Cardiac muscle cell (in vitro differentiated cells and primary cell): ENCODE measurements at regions not wholly inside any gene's neighbourhood (a gene's known extent, or its start where the extent isn't known, plus 50 kb on each side); places are given as distances from the start of the nearest gene placed in this dataset.

Experiments used
- DNase-seq, 2 donors: peaks; one replicate each; pipeline versions ENCODE4 v3.0.0 to v3.0.0-alpha.2; 2010 to 2017; ENCODE audit warnings: low read depth in 1 of 2, low spot score in 1 of 2
- H3K27ac ChIP-seq: fragments of 200-600 bp; sonication (generic); 2 replicates; pipeline ENCODE4 v1.5.1; 2016
- H3K27me3 ChIP-seq: fragments of 200-600 bp; sonication (generic); 2 replicates; pipeline ENCODE4 v1.6.0; 2016; ENCODE audit warnings: control low read depth
- H3K36me3 ChIP-seq: fragments of 200-600 bp; sonication (generic); 2 replicates; pipeline ENCODE4 v1.5.1; 2016; ENCODE audit warnings: control low read depth
- H3K4me1 ChIP-seq: fragments of 200-600 bp; sonication (generic); 2 replicates; pipeline ENCODE4 v1.8.1; 2017; ENCODE audit warnings: low read depth, mild to moderate bottlenecking, mixed run types
- H3K4me3 ChIP-seq: fragments of 200-600 bp; sonication (generic); 2 replicates; pipeline ENCODE4 v1.5.1; 2016; ENCODE audit warnings: mild to moderate bottlenecking
- H3K9me3 ChIP-seq: fragments of 200-600 bp; sonication (generic); 2 replicates; pipeline ENCODE4 v1.5.1; 2017; ENCODE audit warnings: low read depth, mild to moderate bottlenecking, control low read depth
- TF ChIP-seq, protein P1 (sequence below): IDR thresholded peaks from 2 replicates; pipeline ENCODE4 v1.5.1; 2012; ENCODE audit warnings: low read depth, mild to moderate bottlenecking, low read length

GRCh38 chr7:18395868-18396267, 99.7 kb upstream of the HDAC9 start:
- H3K27me3 ChIP-seq, result no peaks in the 10 kb centered on the region
- no peaks in the 10 kb centered on the region for H3K36me3 ChIP-seq
- no peak overlapping the region for H3K27ac ChIP-seq
- no peaks in the 10 kb centered on the region for H3K4me1 ChIP-seq
- H3K9me3 ChIP-seq, result no peaks in the 10 kb centered on the region
- DNase-seq, result no peak
- H3K4me3 ChIP-seq, result no peak overlapping the region
- TF ChIP-seq, protein P1, sequence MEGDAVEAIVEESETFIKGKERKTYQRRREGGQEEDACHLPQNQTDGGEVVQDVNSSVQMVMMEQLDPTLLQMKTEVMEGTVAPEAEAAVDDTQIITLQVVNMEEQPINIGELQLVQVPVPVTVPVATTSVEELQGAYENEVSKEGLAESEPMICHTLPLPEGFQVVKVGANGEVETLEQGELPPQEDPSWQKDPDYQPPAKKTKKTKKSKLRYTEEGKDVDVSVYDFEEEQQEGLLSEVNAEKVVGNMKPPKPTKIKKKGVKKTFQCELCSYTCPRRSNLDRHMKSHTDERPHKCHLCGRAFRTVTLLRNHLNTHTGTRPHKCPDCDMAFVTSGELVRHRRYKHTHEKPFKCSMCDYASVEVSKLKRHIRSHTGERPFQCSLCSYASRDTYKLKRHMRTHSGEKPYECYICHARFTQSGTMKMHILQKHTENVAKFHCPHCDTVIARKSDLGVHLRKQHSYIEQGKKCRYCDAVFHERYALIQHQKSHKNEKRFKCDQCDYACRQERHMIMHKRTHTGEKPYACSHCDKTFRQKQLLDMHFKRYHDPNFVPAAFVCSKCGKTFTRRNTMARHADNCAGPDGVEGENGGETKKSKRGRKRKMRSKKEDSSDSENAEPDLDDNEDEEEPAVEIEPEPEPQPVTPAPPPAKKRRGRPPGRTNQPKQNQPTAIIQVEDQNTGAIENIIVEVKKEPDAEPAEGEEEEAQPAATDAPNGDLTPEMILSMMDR, result no peak

DNA sequence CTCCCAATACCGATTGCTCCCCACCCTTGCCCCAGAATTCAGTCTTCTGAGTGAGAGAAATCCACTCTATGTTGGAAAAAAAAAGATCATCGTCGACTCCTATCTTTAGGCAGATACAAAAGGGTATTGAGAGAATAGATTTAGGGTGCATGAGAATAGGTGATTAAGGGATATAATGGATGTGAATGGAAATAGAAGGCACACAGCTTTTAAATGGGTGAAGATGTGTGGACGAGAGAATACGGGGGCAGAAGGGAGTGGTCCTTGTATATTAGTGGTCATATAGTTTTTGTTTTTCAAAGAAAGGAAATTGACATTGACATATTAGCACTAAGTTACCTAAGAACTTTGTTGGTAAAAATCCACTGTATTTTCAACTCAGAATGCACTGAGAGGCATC, 98.6 kb upstream of the HDAC9 start:
- Histone ChIP-seq H3K4me3 (no peak overlapping the region), H3K36me3 (no peaks in the 10 kb centered on the region), H3K4me1 (no peaks in the 10 kb centered on the region), H3K27me3 (no peaks in the 10 kb centered on the region), H3K9me3 (no peaks in the 10 kb centered on the region), H3K27ac (no peak overlapping the region)
- TF ChIP-seq, protein P1, result no peak
- DNase-seq, result no peak

DNA sequence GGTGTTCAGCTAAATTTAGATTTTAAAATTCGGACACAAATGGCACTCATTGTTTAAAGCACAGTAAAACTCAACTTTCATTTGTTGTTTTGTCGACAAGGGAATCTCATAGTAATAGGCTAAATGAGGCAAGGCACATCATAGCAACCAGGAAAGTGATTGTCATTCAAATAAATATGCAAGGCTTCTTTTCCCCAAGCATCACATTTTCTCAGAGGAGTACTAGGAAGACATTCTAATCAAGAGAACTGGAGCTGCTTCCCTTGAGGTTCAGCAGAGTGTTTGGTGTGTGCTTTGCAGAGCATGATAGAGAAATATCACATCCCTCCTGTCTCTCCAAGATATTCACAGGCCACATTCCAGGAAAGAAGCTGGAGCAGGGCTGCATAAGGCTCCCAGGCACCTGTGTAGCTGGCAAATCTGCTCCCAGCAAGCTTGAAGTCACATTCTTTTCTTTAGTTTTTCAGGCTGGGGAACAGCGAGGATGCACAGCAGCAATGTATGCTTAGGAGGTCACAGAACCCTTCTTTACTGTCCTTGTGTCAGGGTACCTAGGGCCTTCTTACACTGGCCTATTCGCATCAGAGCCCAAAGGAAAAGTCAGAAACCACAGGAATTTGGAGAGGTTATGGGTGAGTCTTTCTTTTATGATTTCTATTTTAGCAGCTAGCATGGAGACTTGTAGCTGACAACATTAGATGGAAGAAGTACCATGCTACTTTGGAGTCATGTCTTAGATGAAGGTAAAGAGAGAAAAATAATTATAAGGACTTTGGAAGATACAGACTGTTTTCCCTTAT, 95.9 kb upstream of the HDAC9 start:
- Histone ChIP-seq H3K4me3 (no peak overlapping the region), H3K4me1 (no peaks in the 10 kb centered on the region), H3K27ac (no peak overlapping the region), H3K27me3 (no peaks in the 10 kb centered on the region), H3K36me3 (no peaks in the 10 kb centered on the region), H3K9me3 (no peaks in the 10 kb centered on the region)
- no peak for DNase-seq
- TF ChIP-seq, protein P1, result no peak

GRCh38 chr7:18400275-18400674, 95.3 kb upstream of the HDAC9 start:
- no peaks in the 10 kb centered on the region for H3K9me3 ChIP-seq
- DNase-seq, result no peak
- H3K4me3 ChIP-seq, result no peak overlapping the region
- no peaks in the 10 kb centered on the region for H3K36me3 ChIP-seq
- TF ChIP-seq, protein P1, result no peak
- no peaks in the 10 kb centered on the region for H3K4me1 ChIP-seq
- no peak overlapping the region for H3K27ac ChIP-seq
- H3K27me3 ChIP-seq, result no peaks in the 10 kb centered on the region

DNA sequence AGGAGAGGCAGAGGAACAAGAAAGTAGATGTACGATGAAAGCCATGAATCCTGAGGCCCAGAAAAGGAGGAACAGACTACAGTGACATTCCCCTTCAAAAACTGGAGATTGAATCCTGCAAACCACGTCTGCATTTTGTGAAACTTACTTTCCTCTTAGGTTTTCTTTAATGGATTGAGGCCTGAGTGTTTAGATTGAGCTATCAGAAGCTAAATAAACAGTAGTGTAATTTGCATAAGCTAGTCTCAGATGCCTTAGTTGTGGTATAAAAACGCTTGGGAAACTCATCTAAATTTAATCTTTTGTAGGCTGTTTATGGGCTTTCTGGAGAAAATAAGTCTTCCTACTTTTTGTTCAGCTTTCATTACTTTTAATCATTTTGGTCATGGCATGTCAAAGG, 94.8 kb upstream of the HDAC9 start:
- Histone ChIP-seq H3K36me3 (no peaks in the 10 kb centered on the region), H3K4me3 (no peak overlapping the region), H3K27ac (no peak overlapping the region), H3K27me3 (no peaks in the 10 kb centered on the region), H3K4me1 (no peaks in the 10 kb centered on the region), H3K9me3 (no peaks in the 10 kb centered on the region)
- DNase-seq, result no peak
- TF ChIP-seq, protein P1, result no peak

DNA sequence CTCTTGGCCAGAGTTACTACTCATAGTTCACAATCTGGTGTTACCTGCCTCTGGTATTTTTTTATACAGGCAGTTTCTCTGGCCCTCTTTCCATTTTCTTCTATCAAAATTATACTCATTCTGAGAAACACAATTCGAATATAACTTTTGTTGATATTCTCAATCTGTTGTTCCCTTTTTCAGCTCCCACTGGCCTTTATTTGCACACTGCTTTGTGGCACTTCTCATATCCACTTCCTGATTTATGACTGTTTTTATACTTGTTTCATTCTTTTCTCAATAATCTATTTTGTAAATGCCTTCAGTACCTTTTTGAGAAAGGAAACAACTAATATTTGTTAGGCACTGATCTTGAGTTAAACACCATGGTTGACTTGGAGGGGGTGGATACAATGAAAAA, 93.8 kb upstream of the HDAC9 start:
- TF ChIP-seq, protein P1, result no peak
- Histone ChIP-seq H3K27me3 (no peaks in the 10 kb centered on the region), H3K4me3 (no peak overlapping the region), H3K27ac (no peak overlapping the region), H3K36me3 (no peaks in the 10 kb centered on the region), H3K4me1 (no peaks in the 10 kb centered on the region), H3K9me3 (no peaks in the 10 kb centered on the region)
- DNase-seq, result no peak
